AG04450 (cell line): ENCODE measurements at regions not wholly inside any gene's neighbourhood (a gene's known extent, or its start where the extent isn't known, plus 50 kb on each side); places are given as distances from the start of the nearest gene placed in this dataset.

Source experiments
- CTCF ChIA-PET: fragments of 300-600, 350-600 bp; formaldehyde crosslinking; extraction: SDS; loops from one replicate; lab custom pipeline; 2022; ENCODE audit warnings: antibody characterized with exemption, inconsistent platforms; lab: Charles Lee
- POLR2A ChIA-PET: fragments of 350-600 bp; formaldehyde crosslinking; extraction: SDS; loops from one replicate; lab custom pipeline; 2021; ENCODE audit warnings: antibody characterized with exemption, inconsistent platforms; lab: Yijun Ruan, JAX
- DNase-seq: peaks from one replicate; pipeline ENCODE4 v3.0.0-alpha.2; 2011; ENCODE audit warnings: low read depth, low spot score
- H3K27ac ChIP-seq: one replicate; pipeline ENCODE4 v1.5.1; 2012; ENCODE audit warnings: low read depth, low read length, control low read depth
- H3K27me3 ChIP-seq: one replicate; pipeline ENCODE4 v1.6.0; 2012; ENCODE audit warnings: low read length; ENCODE audit not compliant: control insufficient read depth, insufficient read depth
- H3K4me3 ChIP-seq: 2 replicates; pipeline ENCODE4 v1.5.1; 2011; ENCODE audit warnings: mild to moderate bottlenecking, low read depth, low read length, control low read depth
- H3K9me3 ChIP-seq: 2 replicates; pipeline ENCODE4 v1.5.1; 2012; ENCODE audit warnings: low read length; ENCODE audit not compliant: control insufficient read depth, insufficient read depth
- TF ChIP-seq, protein P1 (sequence below): IDR thresholded peaks from 2 replicates; pipeline ENCODE4 v1.5.1; 2011; ENCODE audit warnings: low read depth, low read length, control low read depth, inconsistent platforms

GRCh38 chr2:147223553-147224060 is 621.2 kb upstream of the ACVR2A start:
- TF ChIP-seq, protein P1, sequence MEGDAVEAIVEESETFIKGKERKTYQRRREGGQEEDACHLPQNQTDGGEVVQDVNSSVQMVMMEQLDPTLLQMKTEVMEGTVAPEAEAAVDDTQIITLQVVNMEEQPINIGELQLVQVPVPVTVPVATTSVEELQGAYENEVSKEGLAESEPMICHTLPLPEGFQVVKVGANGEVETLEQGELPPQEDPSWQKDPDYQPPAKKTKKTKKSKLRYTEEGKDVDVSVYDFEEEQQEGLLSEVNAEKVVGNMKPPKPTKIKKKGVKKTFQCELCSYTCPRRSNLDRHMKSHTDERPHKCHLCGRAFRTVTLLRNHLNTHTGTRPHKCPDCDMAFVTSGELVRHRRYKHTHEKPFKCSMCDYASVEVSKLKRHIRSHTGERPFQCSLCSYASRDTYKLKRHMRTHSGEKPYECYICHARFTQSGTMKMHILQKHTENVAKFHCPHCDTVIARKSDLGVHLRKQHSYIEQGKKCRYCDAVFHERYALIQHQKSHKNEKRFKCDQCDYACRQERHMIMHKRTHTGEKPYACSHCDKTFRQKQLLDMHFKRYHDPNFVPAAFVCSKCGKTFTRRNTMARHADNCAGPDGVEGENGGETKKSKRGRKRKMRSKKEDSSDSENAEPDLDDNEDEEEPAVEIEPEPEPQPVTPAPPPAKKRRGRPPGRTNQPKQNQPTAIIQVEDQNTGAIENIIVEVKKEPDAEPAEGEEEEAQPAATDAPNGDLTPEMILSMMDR, result no peak
- ChIA-PET POLR2A (no interaction called here), CTCF (no interaction called here)
- Histone ChIP-seq H3K9me3 (no peaks in the 10 kb centered on the region), H3K27ac (no peak overlapping the region), H3K4me3 (no peak overlapping the region), H3K27me3 (no peaks in the 10 kb centered on the region)
- DNase-seq, result no peak

DNA sequence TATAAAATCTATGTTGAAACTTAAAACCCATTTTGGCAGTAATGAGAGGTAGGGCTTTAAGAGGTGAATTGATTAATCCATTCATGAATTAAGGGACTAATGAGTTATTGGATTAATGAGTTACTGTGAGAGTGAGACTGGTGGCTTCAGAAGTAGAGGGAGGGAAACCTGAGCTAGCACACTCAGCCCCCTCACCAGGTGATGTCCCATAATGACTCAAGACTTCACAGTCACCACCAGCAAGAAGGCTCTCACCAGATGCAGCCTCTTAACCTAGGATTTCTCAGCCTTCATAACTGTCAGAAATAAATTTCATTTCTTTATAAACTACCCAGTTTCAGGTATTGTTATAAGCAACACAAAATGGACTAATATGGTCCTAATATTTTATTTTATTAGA is 621.7 kb upstream of the ACVR2A start:
- TF ChIP-seq, protein P1, result no peak
- POLR2A ChIA-PET, result no interaction called here
- CTCF ChIA-PET, result no interaction called here
- Histone ChIP-seq H3K4me3 (no peak overlapping the region), H3K27ac (no peak overlapping the region), H3K9me3 (no peaks in the 10 kb centered on the region), H3K27me3 (no peaks in the 10 kb centered on the region)
- DNase-seq, result no peak

- no peak overlapping the region for H3K27ac ChIP-seq
- TF ChIP-seq, protein P1, result no peak
- no peak for DNase-seq
- H3K9me3 ChIP-seq, result no peaks in the 10 kb centered on the region
- no peak overlapping the region for H3K4me3 ChIP-seq
- POLR2A ChIA-PET, result no interaction called here
- CTCF ChIA-PET, result no interaction called here
- H3K27me3 ChIP-seq, result no peaks in the 10 kb centered on the region
These were observed 622.3 kb upstream of the ACVR2A start for GRCh38 chr2:147222506-147222905.

DNA sequence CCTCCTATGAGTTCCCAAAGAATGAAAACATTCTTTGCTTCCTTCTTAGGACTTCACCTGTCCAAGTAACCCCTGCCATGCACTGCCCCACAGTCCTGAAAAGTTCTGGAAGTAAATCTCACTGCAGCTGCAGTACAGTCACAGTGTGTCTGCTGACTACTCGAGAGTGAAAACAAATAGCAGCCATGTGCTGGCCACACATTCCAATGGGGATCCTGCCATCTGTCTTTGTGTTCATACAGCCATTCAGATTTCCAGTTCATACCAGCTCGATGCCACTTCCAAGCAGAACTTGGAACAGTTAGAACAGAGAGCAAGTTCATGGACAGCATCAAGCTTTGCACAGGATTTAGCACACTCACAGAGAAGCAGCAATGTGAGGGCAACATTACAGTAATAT is 629.9 kb upstream of the ACVR2A start:
- ChIA-PET CTCF (no interaction called here), POLR2A (no interaction called here)
- H3K27ac ChIP-seq, result no peak overlapping the region
- no peaks in the 10 kb centered on the region for H3K9me3 ChIP-seq
- no peaks in the 10 kb centered on the region for H3K27me3 ChIP-seq
- TF ChIP-seq, protein P1, result no peak
- H3K4me3 ChIP-seq, result no peak overlapping the region
- DNase-seq, result no peak

GRCh38 chr2:147211484-147211883 is 633.3 kb upstream of the ACVR2A start:
- DNase-seq, result no peak
- CTCF ChIA-PET, result no interaction called here
- POLR2A ChIA-PET, result no interaction called here
- Histone ChIP-seq H3K27me3 (no peaks in the 10 kb centered on the region), H3K4me3 (no peak overlapping the region), H3K27ac (no peak overlapping the region), H3K9me3 (no peaks in the 10 kb centered on the region)
- TF ChIP-seq, protein P1, result no peak
